ENCODE measurements at regions not wholly inside any gene's neighbourhood (a gene's known extent, or its start where the extent isn't known, plus 50 kb on each side); places are given as distances from the start of the nearest gene placed in this dataset.

GRCh38 chr4:3343358-3343757 lies 50.5 kb downstream of the RGS12 start:
- no peak for TF ChIP-seq POLR2A (IDR thresholded peaks at IDR 0.05)
- TF ChIP-seq, protein P1, sequence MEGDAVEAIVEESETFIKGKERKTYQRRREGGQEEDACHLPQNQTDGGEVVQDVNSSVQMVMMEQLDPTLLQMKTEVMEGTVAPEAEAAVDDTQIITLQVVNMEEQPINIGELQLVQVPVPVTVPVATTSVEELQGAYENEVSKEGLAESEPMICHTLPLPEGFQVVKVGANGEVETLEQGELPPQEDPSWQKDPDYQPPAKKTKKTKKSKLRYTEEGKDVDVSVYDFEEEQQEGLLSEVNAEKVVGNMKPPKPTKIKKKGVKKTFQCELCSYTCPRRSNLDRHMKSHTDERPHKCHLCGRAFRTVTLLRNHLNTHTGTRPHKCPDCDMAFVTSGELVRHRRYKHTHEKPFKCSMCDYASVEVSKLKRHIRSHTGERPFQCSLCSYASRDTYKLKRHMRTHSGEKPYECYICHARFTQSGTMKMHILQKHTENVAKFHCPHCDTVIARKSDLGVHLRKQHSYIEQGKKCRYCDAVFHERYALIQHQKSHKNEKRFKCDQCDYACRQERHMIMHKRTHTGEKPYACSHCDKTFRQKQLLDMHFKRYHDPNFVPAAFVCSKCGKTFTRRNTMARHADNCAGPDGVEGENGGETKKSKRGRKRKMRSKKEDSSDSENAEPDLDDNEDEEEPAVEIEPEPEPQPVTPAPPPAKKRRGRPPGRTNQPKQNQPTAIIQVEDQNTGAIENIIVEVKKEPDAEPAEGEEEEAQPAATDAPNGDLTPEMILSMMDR (IDR thresholded peaks at IDR 0.05) = no peak
- H3K4me3 ChIP-seq = no peak overlapping the region
- no peak for DNase-seq
- H3K9me3 ChIP-seq = no peaks in the 10 kb centered on the region
- H3K27me3 ChIP-seq = no peaks in the 10 kb centered on the region
- intact Hi-C loops (cut with DNase I) = no loop called here
- H3K4me1 ChIP-seq = peaks cover 0 to 17% (median 8%) of the 10 kb centered on the region in 4 donors
- WGBS, 2 donors = 87 to 93% methylated on average over 16 of the region's 16 CpGs
- no peak overlapping the region for H3K27ac ChIP-seq
- peaks cover 0 to 11% (median 0%) of the 10 kb centered on the region in 4 donors for H3K36me3 ChIP-seq

DNA sequence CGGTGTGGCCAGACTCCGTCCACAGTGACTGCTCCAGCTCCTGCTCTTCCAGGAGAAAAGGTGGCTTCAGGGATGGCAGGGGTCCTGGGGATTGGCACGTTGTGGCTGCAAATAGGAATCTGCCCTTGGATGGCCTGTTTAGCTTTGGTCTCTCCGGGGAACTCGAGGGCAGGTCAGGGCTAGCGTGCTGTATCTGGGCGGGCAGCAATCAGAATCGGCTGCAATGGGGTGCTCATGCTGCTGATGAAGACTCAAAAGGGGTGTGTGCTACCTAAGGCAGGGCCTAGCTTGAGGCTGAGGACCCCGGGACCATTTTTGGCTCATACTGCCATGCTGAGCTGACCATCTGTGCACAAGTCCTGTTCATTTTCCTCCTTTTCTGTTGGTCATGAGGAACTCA lies 51.3 kb downstream of the RGS12 start:
- WGBS, 2 donors = 93 to 94% methylated on average over 9 of the region's 9 CpGs
- H3K4me1 ChIP-seq = peaks cover 0 to 17% (median 8%) of the 10 kb centered on the region in 4 donors
- H3K27me3 ChIP-seq = no peaks in the 10 kb centered on the region
- no peak overlapping the region for H3K27ac ChIP-seq
- intact Hi-C loops (cut with DNase I) = no loop called here
- H3K4me3 ChIP-seq = no peak overlapping the region
- peaks cover 0 to 11% (median 0%) of the 10 kb centered on the region in 4 donors for H3K36me3 ChIP-seq
- no peaks in the 10 kb centered on the region for H3K9me3 ChIP-seq
- no peak for TF ChIP-seq POLR2AphosphoS5 (IDR thresholded peaks at IDR 0.05)
- TF ChIP-seq EP300 (IDR thresholded peaks at IDR 0.05) = no peak
- TF ChIP-seq, protein P1 (IDR thresholded peaks at IDR 0.05) = no peak
- TF ChIP-seq POLR2A (IDR thresholded peaks at IDR 0.05) = no peak
- no peak for DNase-seq

DNA sequence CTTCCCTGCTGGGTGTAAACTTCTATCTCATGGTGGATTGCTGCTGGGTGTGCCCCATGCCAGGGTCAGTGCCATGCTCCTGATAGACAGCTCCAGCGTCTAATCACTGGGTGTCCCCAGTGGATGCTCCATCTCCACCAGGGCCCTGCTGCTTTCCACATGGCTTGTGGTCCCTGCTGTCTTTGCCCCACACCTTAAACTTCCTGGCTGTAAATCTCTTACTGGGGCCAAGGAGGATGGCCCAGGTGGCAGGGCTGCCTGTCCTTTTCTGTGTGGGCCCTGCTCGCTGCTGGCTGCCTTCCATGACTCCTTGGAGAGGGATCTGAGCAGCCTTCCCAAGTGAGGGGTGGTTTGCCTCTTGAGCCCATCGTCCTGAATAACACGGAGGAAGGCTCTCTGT lies 51.8 kb downstream of the RGS12 start:
- Histone ChIP-seq H3K9me3 (no peaks in the 10 kb centered on the region), H3K4me1 (peaks cover 0 to 17% (median 8%) of the 10 kb centered on the region in 4 donors), H3K27ac (no peak overlapping the region), H3K4me3 (no peak overlapping the region), H3K27me3 (no peaks in the 10 kb centered on the region), H3K36me3 (peaks cover 0 to 11% (median 0%) of the 10 kb centered on the region in 4 donors)
- TF ChIP-seq POLR2AphosphoS5 (IDR thresholded peaks at IDR 0.05) = no peak
- TF ChIP-seq POLR2A (IDR thresholded peaks at IDR 0.05) = no peak
- intact Hi-C loops (cut with DNase I) = no loop called here
- DNase-seq = no peak
- 88 to 91% methylated on average over 4 of the region's 4 CpGs for WGBS, 2 donors

GRCh38 chr4:3345384-3345783 lies 52.6 kb downstream of the RGS12 start:
- H3K4me3 ChIP-seq = no peak overlapping the region
- TF ChIP-seq, protein P1 (IDR thresholded peaks at IDR 0.05) = no peak
- TF ChIP-seq POLR2AphosphoS5 (IDR thresholded peaks at IDR 0.05) (no peak), POLR2A (IDR thresholded peaks at IDR 0.05) (no peak), EP300 (IDR thresholded peaks at IDR 0.05) (no peak)
- H3K36me3 ChIP-seq = peaks cover 0 to 11% (median 0%) of the 10 kb centered on the region in 4 donors
- WGBS, 2 donors = 79 to 91% methylated on average over 5 of the region's 5 CpGs
- no peak overlapping the region for H3K27ac ChIP-seq
- no peaks in the 10 kb centered on the region for H3K9me3 ChIP-seq
- H3K27me3 ChIP-seq = no peaks in the 10 kb centered on the region
- intact Hi-C loops (cut with DNase I) = loop anchor here (5.0 kb wide), 1 partner anchor 137 kb away; no protein-coding TSS in a partner anchor
- DNase-seq = no peak
- H3K4me1 ChIP-seq = peaks cover 0 to 17% (median 8%) of the 10 kb centered on the region in 4 donors

DNA sequence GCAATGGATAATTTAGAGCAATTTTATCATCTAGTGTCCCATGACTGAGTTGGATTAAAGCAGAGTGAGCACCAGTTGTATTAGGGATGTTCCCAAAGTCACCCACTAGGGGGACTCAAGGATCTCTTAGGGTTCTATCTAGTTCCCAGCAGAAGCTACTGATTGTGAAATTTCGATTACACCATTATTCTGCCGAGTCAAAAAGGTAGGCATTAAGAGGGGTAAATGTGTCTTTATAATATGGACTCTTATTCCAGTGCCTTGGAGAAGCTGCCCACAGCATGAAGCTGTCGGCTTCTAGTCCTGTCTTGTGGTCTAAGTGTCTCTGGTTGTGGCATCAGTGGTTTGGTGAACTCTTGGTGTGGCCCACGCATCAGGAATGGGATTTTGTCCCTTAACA lies 53.3 kb downstream of the RGS12 start:
- WGBS, 2 donors = 47 to 49% methylated on average over 4 of the region's 4 CpGs
- intact Hi-C loops (cut with DNase I) = loop anchor here (1.0 to 5.0 kb wide), 2 partner anchors 97 to 136 kb away; no protein-coding TSS in a partner anchor

More for the DNA sequence above, 53.3 kb downstream of the RGS12 start:
- TF ChIP-seq POLR2AphosphoS5 (IDR thresholded peaks at IDR 0.05) = no peak
- TF ChIP-seq, protein P1 (IDR thresholded peaks at IDR 0.05) = peak; percentile 62 to 95 (median 86)
- TF ChIP-seq POLR2A (IDR thresholded peaks at IDR 0.05) = no peak
- Histone ChIP-seq H3K9me3 (no peaks in the 10 kb centered on the region), H3K27me3 (no peaks in the 10 kb centered on the region), H3K4me1 (peaks cover 0 to 17% (median 8%) of the 10 kb centered on the region in 4 donors), H3K36me3 (peaks cover 0 to 11% (median 0%) of the 10 kb centered on the region in 4 donors), H3K27ac (no peak overlapping the region), H3K4me3 (no peak overlapping the region)
- DNase-seq = no peak
